Adrenal gland (tissue), 5 donors: ENCODE measurements at regions not wholly inside any gene's neighbourhood (a gene's known extent, or its start where the extent isn't known, plus 50 kb on each side); places are given as distances from the start of the nearest gene placed in this dataset.

Source experiments
- CTCF ChIP-seq, 6 experiments: fragments of 450-650 bp in 4 of 6; fragments of 200-600 bp in 2 of 6; sonication (generic) in 1 of 6; IDR thresholded peaks; 1 replicate in 5 of 6; 2 replicates in 1 of 6; pipeline versions ENCODE4 v1.5.1 to v1.8.0; 2016 to 2021; ENCODE audit warnings: antibody characterized with exemption in 6 of 6, mild to moderate bottlenecking in 2 of 6, moderate library complexity in 1 of 6
- POLR2A ChIP-seq, 2 donors: fragments of 450-650 bp; IDR thresholded peaks; one replicate each; pipeline ENCODE4 v1.6.1; 2017; ENCODE audit warnings: antibody characterized with exemption in 2 of 2, mild to moderate bottlenecking in 2 of 2, moderate library complexity in 1 of 2
- donor health status: DM: no; HTN: no; CAD: no.

GRCh38 chr4:180314972-180315371 lies 1928.2 kb upstream of the TENM3 start:
- no peak for TF ChIP-seq POLR2A (IDR thresholded peaks at IDR 0.05)
- TF ChIP-seq CTCF (IDR thresholded peaks at IDR 0.05): no peak
